ENCODE measurements at regions not wholly inside any gene's neighbourhood (a gene's known extent, or its start where the extent isn't known, plus 50 kb on each side); places are given as distances from the start of the nearest gene placed in this dataset.

- TF ChIP-seq ZNF274 (IDR thresholded peaks at IDR 0.05; ENCODE audit: low read depth, low read length) (no peak), YY1 (IDR thresholded peaks at IDR 0.05; ENCODE audit: insufficient read depth, insufficient read length) (no peak), SUZ12 (IDR thresholded peaks at IDR 0.05; ENCODE audit: extremely low read depth, insufficient read depth, insufficient read length) (no peak)
Observed at GRCh38 chr10:28797904-28798371, 120.6 kb downstream of the BAMBI start.
